H1 (cell line): ENCODE measurements at regions not wholly inside any gene's neighbourhood (a gene's known extent, or its start where the extent isn't known, plus 50 kb on each side); places are given as distances from the start of the nearest gene placed in this dataset.

Experiments used
- ATF2 ChIP-seq: IDR thresholded peaks from 2 replicates; pipeline ENCODE4 v1.6.1; 2012; ENCODE audit warnings: low read length, inconsistent platforms
- CEBPB ChIP-seq: IDR thresholded peaks from 2 replicates; pipeline ENCODE4 v1.6.1; 2012; ENCODE audit warnings: low read depth, low read length
- CHD7 ChIP-seq: fragments of 300-600 bp; sonication (generic); IDR thresholded peaks from 2 replicates; pipeline ENCODE4 v1.7.1; 2012; ENCODE audit warnings: low read length, moderate library complexity, mild to moderate bottlenecking, inconsistent platforms; ENCODE audit not compliant: insufficient replicate concordance
- JUND ChIP-seq: IDR thresholded peaks from 2 replicates; pipeline ENCODE4 v1.6.1; 2011; ENCODE audit warnings: mild to moderate bottlenecking, improper control_type of control experiment, low read length
- POU5F1 ChIP-seq: IDR thresholded peaks from 2 replicates; pipeline ENCODE4 v1.6.1; 2011; ENCODE audit warnings: low read depth, mild to moderate bottlenecking, low read length, moderate library complexity
- SIN3A ChIP-seq, 2 experiments: IDR thresholded peaks in 1 of 2; conservative IDR thresholded peaks in 1 of 2; 2 replicates each; pipeline ENCODE4 v1.6.1; 2011 to 2012; ENCODE audit warnings: low read length in 2 of 2, improper control_type of control experiment in 1 of 2, low read depth in 1 of 2, mild to moderate bottlenecking in 1 of 2
- SIX5 ChIP-seq: IDR thresholded peaks from 2 replicates; pipeline ENCODE4 v1.6.1; 2011; ENCODE audit warnings: mild to moderate bottlenecking, low read depth, low read length
- SUZ12 ChIP-seq: fragments of 200-600 bp; sonication (generic); IDR thresholded peaks from 2 replicates; pipeline ENCODE4 v1.6.1; 2012; ENCODE audit warnings: mild to moderate bottlenecking, inconsistent platforms, low read length, moderate library complexity, mixed read lengths
- TCF12 ChIP-seq: IDR thresholded peaks from 2 replicates; pipeline ENCODE4 v1.6.1; 2011; ENCODE audit warnings: low read depth, mild to moderate bottlenecking, low read length
- TEAD4 ChIP-seq: IDR thresholded peaks from 2 replicates; pipeline ENCODE4 v1.6.1; 2012; ENCODE audit warnings: low read depth, low read length, inconsistent platforms, mixed read lengths
- ZNF274 ChIP-seq: IDR thresholded peaks from 2 replicates; pipeline ENCODE4 v1.7.0; 2012; ENCODE audit warnings: low read length, borderline replicate concordance; ENCODE audit errors: extremely low read depth

- TF ChIP-seq CHD7 (no peak), TEAD4 (no peak), SIX5 (no peak), ZNF274 (no peak), JUND (no peak), POU5F1 (no peak), ATF2 (no peak), SUZ12 (no peak), SIN3A (conservative IDR thresholded peaks at IDR 0.05 in 1 of 2, IDR thresholded peaks at IDR 0.05 in 1 of 2; ENCODE audit: low read depth in 1 of 2, low read length in 2 of 2) (no peak), CEBPB (no peak), TCF12 (no peak)
Observed at GRCh38 chr3:64305731-64306130, 80.5 kb upstream of the PRICKLE2 start (continued).
